GM21723 (cell line): ENCODE measurements at regions not wholly inside any gene's neighbourhood (a gene's known extent, or its start where the extent isn't known, plus 50 kb on each side); places are given as distances from the start of the nearest gene placed in this dataset.
"Not testable (repeated sequence)": the region's sequence is repeated elsewhere in the genome, so short reads cannot be mapped to it uniquely, and the experiment has no call there.

ENCODE experiments used
- ATAC-seq: cut with Tn5 transposase; IDR thresholded peaks from one replicate; pipeline ENCODE4 v1.9.1; 2021; ENCODE audit warnings: mild to moderate bottlenecking, moderate library complexity; ENCODE audit not compliant: unreplicated experiment

DNA sequence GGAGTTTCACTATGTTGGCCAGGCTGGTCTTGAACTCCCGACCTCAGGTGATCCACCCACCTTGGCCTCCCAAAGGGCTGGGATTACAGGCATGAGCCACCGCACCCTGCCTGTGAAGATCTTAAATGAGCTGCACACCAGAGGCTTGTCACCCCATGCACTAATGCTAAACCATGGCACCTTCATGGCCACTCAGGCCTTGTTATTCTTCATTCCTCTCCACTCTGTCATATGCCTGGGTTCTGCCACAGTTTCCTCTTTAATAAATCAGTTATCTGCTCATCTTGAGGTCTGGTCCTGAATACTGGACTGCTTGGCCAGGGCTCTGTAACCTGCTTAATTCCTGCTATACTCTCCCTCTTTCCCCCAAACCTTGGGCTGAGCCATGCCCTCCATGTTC, 104.3 kb upstream of the FOXN2 start:
- ATAC-seq = no peak

- ATAC-seq = no peak
Measured at GRCh38 chr2:48213646-48214045, 100.8 kb upstream of the FOXN2 start.

DNA sequence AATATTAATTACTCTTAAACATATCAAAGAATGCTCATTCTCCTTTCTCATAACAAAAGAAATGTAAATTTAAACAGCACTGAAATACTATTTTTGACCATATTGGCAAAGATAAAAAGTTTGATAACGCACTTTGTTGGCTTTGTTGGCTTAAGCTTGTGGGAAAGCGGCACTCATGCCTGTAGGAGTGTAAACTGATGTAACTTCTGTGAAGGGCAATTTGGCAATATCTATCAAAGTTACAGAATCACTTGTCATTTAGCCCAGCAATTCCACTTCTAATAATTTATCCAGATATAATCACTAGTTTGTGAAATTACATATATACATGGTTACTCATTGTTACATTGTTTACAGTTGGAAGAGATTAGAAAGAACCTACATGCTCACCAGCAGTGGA, 96.3 kb upstream of the FOXN2 start:
- no peak for ATAC-seq

GRCh38 chr2:48219234-48219554, 95.3 kb upstream of the FOXN2 start:
- ATAC-seq = no peak

- ATAC-seq = no peak
Measured at GRCh38 chr2:48219555-48220436, 94.7 kb upstream of the FOXN2 start.

DNA sequence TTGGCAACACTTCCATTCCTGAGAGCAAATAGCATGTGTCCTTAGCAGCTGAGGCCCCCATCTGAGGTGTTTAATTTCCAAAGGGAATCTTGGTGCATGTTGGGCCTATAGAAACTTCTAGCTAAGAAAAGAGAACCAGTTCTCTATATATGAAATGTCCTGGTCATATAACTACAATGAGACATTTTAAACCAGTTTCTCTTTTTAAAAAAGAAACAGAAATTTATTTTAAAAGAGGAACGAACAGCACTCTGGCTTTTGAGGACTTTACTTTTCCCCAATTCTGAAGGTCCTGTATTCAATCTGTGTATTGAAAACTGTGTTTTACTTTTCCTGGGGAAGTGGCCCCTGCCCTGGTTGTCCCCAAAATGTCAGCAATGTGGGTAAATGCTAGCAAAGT, 94.0 kb upstream of the FOXN2 start:
- ATAC-seq = no peak

- no peak for ATAC-seq
Measured at GRCh38 chr2:48221846-48222516, 92.5 kb upstream of the FOXN2 start.

GRCh38 chr2:48227617-48228344, 86.7 kb upstream of the FOXN2 start:
- peak; percentile 85 for ATAC-seq

- peak; percentile 45 for ATAC-seq
Measured at GRCh38 chr2:48228345-48228684, 86.2 kb upstream of the FOXN2 start.

DNA sequence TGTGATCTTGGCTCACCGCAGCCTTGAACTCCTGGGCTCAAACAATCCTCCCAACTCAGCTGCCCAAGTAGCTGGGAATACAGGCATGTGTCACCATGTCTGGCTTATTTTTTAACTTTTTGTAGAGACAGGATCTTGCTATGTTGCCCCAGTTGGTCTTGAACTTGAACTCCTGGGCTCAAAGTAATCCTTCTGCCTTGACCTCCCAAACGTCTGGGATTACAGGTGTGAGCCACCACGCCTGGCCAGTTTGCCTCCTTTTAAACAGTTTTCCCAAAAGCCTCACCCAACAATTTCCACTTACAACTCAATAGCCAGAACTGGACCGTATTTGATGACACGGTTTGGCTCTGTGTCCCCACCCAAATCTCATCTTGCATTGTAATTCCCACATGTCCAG, 85.4 kb upstream of the FOXN2 start:
- ATAC-seq = no peak

GRCh38 chr2:48230834-48231233, 83.6 kb upstream of the FOXN2 start:
- ATAC-seq = no peak

- ATAC-seq = no peak
Measured at GRCh38 chr2:48232351-48232750, 82.1 kb upstream of the FOXN2 start.

GRCh38 chr2:48233005-48233404, 81.5 kb upstream of the FOXN2 start:
- no peak for ATAC-seq

- not testable (repeated sequence) for ATAC-seq
Measured at GRCh38 chr2:48233824-48234223, 80.7 kb upstream of the FOXN2 start.

GRCh38 chr2:48235076-48235475, 79.4 kb upstream of the FOXN2 start:
- ATAC-seq = no peak

DNA sequence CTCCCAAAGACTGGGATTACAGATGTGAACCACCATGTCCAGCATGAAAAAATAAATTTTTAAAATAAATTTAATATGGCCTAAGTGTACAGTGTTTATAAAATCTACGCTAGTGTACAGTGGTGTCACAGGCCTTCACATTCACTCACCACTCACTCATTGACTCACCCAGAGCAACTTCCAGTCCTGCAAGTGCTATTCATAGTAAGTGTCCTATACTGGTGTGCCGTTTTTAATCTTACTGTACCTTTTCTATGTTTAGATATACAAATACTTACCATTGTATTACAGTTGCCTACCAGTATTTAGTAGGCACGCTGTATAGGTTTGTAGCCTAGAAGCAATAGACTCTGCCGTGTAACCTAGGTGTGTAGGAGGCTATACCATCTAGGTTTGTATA, 76.1 kb upstream of the FOXN2 start:
- no peak for ATAC-seq

DNA sequence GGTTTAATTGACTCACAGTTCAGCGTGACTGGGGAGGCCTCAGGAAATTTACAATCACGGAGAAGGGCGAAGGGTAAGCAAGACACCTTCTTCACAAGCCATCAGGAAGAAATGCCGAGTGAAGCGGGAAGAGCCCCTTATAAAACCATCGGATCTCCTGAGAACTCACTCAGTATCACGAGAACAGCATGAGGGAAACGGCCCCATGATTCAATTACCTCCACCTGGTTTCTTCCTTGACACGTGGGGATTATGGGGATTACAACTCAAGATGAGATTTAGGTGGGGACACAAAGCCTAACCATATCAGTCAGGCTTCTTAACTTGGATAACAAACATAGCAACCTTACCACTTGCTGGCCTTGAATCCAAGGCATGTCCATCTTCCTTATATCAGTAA, 73.6 kb upstream of the FOXN2 start:
- ATAC-seq = no peak

DNA sequence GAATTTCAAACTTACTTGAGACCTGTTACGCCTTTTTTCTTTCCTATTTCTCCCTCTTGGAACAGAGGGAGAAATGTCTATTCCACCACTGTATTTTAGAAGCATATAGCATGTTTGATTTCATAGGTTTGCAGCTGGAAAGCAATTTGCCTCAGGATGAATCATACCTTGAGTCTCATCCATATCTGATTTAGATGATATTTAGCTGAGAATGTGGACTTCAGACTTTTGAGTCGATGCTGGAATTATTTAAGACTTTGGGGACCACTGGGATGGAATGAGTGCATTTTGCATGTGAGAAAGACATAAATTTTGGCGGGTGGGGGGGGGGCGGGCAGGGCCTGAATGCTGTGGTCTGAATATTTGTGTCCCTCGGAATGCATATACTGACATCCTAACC, 67.3 kb upstream of the FOXN2 start:
- ATAC-seq = no peak

DNA sequence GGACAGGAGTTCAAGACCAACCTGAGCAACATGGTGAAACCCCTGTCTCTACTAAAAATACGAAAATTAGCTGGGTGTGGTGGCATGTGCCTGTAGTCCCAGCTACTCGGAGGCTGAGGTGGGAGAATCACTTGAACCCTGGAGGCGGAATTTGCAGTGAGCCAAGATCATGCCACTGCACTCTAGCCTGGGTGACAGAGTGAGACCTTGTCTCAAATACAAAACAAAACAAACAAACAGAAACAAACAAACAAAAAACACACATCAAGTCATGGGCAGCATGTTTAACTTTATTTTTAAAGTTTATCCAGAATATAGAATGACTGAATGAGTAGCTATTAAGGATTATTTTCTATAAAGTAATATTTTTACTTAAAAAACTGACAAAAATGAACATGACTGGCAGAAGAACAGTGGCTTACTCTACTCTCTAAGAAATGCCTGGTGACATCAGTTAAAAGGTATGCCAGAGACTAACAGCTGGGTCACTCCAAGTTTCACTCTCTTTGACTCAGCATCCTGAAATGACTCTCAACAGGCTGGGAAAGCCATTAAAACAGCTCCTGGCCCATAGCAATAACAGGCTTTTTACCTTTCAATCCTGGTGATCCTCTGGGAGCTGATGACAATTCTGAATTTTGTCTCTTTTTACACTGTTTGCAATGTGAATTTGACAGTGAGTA, 66.1 kb upstream of the FOXN2 start:
- peak; percentile 90 for ATAC-seq

- ATAC-seq = no peak
Measured at GRCh38 chr2:48249025-48249424, 65.5 kb upstream of the FOXN2 start.
